Right lobe of liver (tissue), 4 donors: ENCODE measurements at regions not wholly inside any gene's neighbourhood (a gene's known extent, or its start where the extent isn't known, plus 50 kb on each side); places are given as distances from the start of the nearest gene placed in this dataset.

ENCODE experiments used
- POLR2A ChIP-seq: fragments of 450-650 bp; IDR thresholded peaks from one replicate; pipeline ENCODE4 v1.6.1; 2017; ENCODE audit warnings: antibody characterized with exemption, mild to moderate bottlenecking
- TF ChIP-seq, protein P1 (sequence below), 4 donors: fragments of 200-600 bp in 3 of 4; fragments of 450-650 bp in 1 of 4; IDR thresholded peaks; one replicate each; pipeline versions ENCODE4 v1.5.1 to v1.8.0; 2016 to 2022; ENCODE audit warnings: antibody characterized with exemption in 4 of 4, mild to moderate bottlenecking in 2 of 4
- donor health status: DM: no; HTN: no; CAD: no.
- donor health status: DM: no; HTN: no; CAD: no.
- donor health status: DM: no; HTN: yes; CAD: no.

GRCh38 chr14:95808371-95808770 lies 68.3 kb upstream of the TUNAR start:
- no peak for TF ChIP-seq POLR2A
- TF ChIP-seq, protein P1, sequence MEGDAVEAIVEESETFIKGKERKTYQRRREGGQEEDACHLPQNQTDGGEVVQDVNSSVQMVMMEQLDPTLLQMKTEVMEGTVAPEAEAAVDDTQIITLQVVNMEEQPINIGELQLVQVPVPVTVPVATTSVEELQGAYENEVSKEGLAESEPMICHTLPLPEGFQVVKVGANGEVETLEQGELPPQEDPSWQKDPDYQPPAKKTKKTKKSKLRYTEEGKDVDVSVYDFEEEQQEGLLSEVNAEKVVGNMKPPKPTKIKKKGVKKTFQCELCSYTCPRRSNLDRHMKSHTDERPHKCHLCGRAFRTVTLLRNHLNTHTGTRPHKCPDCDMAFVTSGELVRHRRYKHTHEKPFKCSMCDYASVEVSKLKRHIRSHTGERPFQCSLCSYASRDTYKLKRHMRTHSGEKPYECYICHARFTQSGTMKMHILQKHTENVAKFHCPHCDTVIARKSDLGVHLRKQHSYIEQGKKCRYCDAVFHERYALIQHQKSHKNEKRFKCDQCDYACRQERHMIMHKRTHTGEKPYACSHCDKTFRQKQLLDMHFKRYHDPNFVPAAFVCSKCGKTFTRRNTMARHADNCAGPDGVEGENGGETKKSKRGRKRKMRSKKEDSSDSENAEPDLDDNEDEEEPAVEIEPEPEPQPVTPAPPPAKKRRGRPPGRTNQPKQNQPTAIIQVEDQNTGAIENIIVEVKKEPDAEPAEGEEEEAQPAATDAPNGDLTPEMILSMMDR (IDR thresholded peaks at IDR 0.05) = no peak
